GM11168 (cell line): ENCODE measurements at regions not wholly inside any gene's neighbourhood (a gene's known extent, or its start where the extent isn't known, plus 50 kb on each side); places are given as distances from the start of the nearest gene placed in this dataset.

Experiments used
- in situ Hi-C: fragments of 300-500 bp; cut with MboI; formaldehyde crosslinking; loops from one replicate; pipeline ENCODE4 v1.12.0; 2022; ENCODE audit warnings: low sequenced_read_pairs; ENCODE audit not compliant: unreplicated experiment

GRCh38 chr2:8277921-8278571 is 403.8 kb upstream of the ID2 start:
- in situ Hi-C loops: no loop called here

GRCh38 chr2:8278709-8279354 is 403.0 kb upstream of the ID2 start:
- in situ Hi-C loops: no loop called here

- in situ Hi-C loops: no loop called here
Measured at GRCh38 chr2:8279506-8279905, 402.4 kb upstream of the ID2 start.

GRCh38 chr2:8281234-8281633 is 400.6 kb upstream of the ID2 start:
- in situ Hi-C loops: no loop called here

GRCh38 chr2:8281950-8282857 is 399.7 kb upstream of the ID2 start:
- in situ Hi-C loops: no loop called here

- in situ Hi-C loops: no loop called here
Measured at GRCh38 chr2:8282858-8283252, 399.0 kb upstream of the ID2 start.

- in situ Hi-C loops: no loop called here
Measured at GRCh38 chr2:8285081-8285480, 396.8 kb upstream of the ID2 start.

GRCh38 chr2:8285898-8286297 is 396.0 kb upstream of the ID2 start:
- in situ Hi-C loops: no loop called here

GRCh38 chr2:8288206-8288605 is 393.6 kb upstream of the ID2 start:
- in situ Hi-C loops: no loop called here

GRCh38 chr2:8289111-8289510 is 392.7 kb upstream of the ID2 start:
- in situ Hi-C loops: no loop called here

GRCh38 chr2:8290771-8291352 is 391.0 kb upstream of the ID2 start:
- in situ Hi-C loops: no loop called here

- in situ Hi-C loops: no loop called here
Measured at GRCh38 chr2:8296306-8296705, 385.6 kb upstream of the ID2 start.

GRCh38 chr2:8297376-8298231 is 384.3 kb upstream of the ID2 start:
- in situ Hi-C loops: no loop called here

GRCh38 chr2:8298783-8299182 is 383.1 kb upstream of the ID2 start:
- in situ Hi-C loops: no loop called here

- in situ Hi-C loops: loop anchor here (25.0 kb wide), 2 partner anchors 387 to 863 kb away; partner anchors contain the start of gene ID2
Measured at GRCh38 chr2:8300216-8300615, 381.6 kb upstream of the ID2 start.

- in situ Hi-C loops: loop anchor here (25.0 kb wide), 2 partner anchors 386 to 864 kb away; partner anchors contain the start of gene ID2
Measured at GRCh38 chr2:8300905-8301304, 381.0 kb upstream of the ID2 start.

GRCh38 chr2:8303322-8303832 is 378.5 kb upstream of the ID2 start:
- in situ Hi-C loops: loop anchor here (25.0 kb wide), 2 partner anchors 384 to 866 kb away; partner anchors contain the start of gene ID2

- in situ Hi-C loops: loop anchor here (25.0 kb wide), 2 partner anchors 382 to 868 kb away; partner anchors contain the start of gene ID2
Measured at GRCh38 chr2:8304821-8305766, 376.8 kb upstream of the ID2 start.
